SKM-1 (cell line): ENCODE measurements at regions not wholly inside any gene's neighbourhood (a gene's known extent, or its start where the extent isn't known, plus 50 kb on each side); places are given as distances from the start of the nearest gene placed in this dataset.

Source experiments
- DNase-seq: peaks from one replicate; lab custom pipeline; 2025; ENCODE audit not compliant: unreplicated experiment; lab: John Stamatoyannopoulos, UW

DNA sequence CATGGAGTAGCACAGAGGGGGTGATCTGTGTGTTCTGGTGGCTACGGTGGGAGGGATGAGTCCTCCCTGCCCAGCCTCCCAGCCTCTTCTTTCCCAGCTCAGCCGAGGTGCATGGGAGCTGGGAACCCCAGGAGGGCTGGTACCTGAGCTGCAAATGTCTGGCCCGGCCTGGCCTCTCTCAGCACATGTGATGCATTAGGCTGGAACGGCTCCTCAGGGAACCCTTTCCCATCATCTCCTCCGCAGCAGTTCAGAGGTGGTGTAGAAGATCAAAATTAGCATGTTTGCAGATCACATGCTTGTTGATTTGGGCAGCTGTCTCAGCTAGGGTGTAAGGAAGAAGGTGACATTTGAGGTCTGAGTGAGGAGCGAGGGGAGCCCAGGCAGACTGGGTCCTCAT is 126.6 kb downstream of the EMX2 start:
- DNase-seq = no peak

DNA sequence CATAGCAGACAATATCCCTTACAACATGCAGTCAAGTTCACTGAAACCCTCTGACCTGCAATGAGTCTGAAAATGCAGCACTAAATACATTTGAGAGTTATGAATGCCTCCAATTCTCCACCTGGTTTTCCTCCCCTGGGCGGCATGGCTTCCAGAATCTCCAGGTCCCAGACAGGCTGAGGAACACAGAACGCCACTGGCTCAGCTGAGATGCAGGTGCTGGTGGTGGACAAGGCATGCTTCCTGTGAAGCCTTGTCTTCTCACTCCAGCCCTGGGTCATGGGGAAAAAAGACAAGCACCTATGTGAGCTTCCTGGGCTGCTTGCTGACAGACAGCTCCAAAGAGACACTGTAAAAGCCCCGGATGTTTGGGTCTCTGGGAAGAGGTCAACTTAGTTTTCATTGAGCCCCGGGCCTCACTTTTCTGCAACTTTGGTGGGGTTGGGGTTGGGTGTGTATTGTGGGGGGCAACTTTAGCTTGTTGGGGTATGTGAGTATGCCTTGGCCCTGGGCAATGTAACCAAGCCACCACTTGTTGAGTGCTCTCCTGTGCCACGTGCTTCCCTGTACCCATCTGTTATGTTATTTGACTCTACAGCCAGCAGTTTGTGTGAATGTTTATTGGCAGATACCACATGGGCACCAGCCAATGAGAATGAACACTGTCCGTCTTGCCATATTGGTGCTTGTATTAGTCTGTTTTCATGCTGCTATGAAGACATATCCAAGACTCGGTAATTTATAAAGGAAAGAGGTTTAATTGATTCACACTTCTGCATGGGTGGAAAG is 127.8 kb downstream of the EMX2 start:
- no peak for DNase-seq

DNA sequence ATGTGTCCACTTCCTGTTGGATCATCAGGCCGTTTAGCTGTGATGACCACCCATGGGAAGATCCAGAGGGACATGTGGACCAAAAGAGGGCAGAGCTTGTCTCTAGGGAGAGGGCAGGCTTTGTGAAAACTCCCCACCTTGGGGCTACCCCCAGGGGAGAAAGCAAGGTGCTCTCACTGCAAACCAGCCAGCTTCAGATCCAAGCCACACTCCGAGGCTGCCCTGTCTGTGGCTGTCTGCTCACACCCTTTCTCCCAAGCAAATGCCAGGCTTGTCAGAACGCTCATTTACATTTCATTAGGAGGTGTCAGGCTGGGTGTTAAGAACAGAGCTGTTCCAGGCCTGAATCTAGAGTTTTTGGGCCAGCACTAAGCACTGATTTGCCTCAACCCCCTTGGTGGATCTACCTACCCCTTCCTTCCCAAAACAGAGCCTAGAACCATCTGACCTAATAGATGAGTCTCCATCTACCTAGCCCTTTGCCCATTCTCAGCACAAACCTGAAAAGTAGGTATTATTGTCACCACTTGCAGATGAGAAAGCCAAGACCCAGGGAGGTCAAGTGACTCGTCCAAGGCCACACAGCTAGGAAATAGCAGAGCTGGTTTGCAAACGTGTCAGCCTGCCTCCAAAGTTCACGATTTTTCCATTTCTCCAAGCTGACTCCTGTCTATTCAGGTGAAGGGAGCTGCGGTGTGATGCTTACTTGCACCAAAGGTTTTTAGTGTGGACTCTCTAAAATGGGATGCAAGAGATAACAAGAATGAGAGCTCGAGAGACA is 130.9 kb downstream of the EMX2 start:
- DNase-seq = no peak

DNA sequence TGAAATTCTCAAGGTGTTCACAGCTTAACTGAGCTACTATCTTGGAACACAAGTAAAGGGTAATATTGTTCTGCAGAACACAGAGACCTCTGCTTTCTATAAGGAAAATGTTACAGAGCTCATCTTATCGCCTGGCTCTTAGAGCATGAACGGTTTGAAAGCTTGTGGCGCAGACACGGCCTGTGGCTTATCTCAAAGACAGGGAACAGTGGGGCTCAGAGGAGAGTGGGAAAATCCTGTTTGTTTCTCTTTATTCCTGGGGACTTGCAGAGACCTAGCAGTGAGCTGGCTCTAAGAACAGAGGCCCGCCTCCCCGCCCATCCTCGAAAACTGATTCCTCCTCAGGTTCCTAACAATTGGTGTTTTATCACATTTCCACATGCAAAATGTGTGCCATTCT is 131.7 kb downstream of the EMX2 start:
- DNase-seq = no peak

DNA sequence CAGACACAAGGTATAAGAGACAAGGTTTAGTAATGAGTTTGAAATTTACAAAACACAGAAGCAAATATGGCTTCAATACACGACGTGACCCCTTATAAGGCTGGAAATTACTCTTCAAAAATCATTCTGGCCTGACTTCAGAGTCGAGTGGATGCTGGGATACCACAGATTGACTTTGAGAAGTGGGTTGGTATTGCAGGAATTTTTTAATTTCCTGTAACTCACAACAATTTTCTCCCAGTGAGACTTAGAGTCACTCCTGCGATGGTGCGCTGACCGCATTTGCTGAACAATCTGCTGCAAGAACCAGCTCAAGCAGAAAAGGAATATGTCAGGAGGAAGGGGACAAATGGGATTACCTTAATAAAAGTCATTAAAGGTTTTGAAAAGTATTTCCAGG is 132.1 kb downstream of the EMX2 start:
- DNase-seq = no peak

DNA sequence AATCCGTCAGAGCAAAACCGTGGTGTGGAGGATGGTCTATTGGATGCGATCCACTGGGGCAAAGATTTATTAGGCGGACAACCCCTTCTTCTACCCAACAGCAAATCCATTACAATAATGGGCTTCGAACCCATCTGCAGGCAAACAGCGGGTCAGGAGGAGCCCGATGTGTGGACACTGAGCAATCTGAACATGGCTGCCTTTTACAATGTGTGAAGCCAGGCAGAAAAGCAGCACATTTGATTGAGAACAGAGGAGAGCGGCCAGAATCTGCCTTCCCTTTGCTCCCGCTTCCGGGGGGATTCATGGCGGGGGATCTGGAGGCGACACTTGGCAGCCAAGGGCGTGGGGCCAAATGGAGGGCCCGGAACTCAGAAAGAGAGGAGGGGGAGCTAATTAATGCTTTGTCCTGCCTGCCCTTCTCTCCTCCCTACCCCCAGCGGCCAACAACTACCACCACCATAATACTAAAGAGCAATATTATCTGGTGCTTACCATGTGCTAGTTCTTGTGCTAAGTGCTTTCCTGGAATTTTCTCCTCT is 133.0 kb downstream of the EMX2 start:
- no peak for DNase-seq

DNA sequence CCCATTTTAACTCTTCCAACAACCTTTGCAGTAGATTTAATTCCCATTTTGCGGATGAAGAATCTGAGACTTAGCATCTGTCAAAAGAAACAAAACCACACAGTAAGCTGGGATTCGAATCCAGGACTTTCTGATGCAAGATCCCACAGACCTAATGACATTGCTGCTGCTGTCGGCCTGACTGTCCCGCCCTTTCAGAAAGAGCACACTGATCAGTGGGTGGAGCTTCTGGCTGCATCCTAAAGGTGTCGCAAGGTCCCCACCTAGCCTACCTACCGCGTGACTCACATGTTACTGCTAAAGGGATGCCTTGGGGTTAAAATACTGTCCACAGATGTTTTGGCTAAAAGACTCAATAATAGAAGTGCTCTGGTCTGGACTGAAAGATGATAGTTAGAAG is 134.7 kb downstream of the EMX2 start:
- no peak for DNase-seq

DNA sequence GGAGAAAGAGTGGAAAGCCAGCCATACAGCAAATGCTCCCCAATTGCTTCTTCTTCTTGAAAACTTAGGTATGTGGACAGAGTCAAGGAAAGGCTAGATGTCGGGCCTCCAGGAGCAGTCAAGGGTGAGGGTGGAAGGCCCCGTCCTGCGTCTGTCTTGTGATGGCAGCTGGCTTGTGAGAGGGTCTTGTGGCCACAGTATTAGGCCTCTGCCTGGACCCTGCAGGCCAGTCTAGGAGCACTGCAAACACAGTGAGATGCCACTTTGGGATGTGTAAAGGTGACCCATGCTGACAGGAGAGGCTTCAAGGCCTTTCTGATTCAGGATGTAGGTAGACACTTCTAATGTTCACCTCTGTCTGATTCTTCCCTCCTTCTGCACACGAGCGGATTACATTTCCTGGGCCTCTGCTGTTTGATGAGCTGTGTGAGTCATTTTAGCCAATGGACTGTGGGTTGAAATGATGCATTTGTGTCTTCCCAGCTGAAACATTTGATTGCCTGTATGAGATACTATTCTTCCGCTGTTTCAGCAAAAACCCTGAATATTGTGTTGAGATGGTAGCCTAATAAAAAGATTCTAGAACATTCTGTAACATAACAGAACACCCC is 135.4 kb downstream of the EMX2 start:
- no peak for DNase-seq

DNA sequence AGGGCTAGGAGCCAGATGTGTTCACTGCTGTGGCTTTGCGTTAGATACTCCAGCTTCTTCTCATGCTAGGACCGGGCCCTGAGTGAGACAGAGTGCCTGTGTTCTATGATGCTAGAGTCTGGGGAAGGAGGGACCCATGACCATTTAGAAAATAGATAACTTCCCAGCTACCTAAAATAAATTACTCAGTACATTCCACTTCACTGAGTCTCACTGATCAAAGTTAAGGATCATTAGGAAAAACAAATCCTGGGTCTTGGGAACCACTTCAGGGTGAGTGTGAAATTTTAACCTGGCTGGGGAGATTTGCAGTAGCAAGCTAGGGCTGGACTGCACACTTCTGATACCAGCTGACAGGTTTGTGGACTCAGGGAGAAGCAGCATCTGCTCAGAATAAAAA is 138.1 kb downstream of the EMX2 start:
- DNase-seq = no peak

DNA sequence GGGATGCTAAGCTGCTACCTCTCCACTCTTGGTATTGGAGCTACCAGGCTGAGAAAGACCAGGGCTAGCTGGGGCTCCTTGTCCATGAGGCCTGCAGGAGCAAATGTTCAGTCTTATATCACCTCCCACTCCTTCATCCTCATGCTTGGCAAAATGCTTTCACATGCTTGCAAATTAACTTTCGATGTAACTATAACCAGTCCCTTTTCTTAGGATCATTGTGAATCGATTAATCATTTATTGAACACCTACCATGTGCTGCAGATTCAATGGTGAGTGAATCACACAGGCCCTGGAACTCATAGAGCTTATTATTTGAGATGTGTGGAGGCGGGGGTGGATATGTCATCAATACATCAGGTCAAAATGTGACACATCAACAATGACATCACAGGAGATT is 138.6 kb downstream of the EMX2 start:
- no peak for DNase-seq

DNA sequence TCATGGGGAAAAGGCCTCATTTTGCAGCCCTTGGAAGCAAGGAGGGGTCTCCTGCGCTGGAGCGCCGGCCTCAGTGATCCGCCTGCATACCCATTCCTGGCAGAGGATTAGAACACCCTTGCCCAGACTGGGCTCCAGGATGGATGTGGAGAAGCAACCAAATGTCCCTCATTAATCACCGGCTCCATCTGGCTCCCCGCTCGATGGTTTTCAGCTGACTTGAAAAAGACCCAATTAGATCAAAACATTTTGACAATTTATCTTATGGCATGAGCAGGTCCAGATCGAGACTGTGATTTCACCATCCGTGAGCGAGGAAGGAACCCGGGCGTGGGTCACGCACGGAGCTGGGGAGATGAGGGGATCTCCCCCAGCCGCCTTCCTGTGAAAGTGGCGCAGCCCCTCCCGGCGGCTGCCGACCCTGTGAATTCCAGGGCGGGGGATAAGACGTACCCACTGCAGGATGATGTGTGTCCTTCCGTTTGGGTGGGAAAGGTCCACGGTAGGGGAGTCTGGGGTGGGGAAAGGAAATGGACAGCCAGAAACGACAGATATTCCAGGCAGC is 141.6 kb downstream of the EMX2 start:
- DNase-seq = no peak

DNA sequence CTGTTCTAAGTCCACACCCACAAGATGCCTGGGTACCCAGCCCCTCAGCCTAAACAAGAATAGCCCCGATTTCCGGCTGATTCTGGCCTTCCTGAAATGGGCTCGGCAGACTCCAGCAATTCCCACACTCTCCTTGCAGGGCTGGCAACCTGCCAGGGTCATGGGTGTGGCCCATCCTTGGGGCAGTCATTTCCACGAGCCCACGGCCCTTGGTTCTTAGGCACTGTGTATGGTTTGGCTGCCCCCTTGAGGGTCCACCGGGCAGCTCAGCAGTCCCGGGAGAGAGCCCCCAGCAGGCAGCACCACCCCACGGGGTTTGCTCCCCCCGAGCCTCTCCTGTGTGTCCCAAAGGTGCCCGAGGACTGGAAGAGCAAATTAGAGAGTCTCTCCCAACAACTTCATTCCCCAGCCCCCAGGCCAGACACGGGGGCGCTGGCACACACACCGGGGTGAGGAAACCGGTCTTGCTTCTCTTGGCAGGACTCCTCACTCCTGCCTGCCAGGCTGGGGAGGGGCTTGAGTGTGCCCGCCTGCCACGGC is 142.2 kb downstream of the EMX2 start:
- no peak for DNase-seq

DNA sequence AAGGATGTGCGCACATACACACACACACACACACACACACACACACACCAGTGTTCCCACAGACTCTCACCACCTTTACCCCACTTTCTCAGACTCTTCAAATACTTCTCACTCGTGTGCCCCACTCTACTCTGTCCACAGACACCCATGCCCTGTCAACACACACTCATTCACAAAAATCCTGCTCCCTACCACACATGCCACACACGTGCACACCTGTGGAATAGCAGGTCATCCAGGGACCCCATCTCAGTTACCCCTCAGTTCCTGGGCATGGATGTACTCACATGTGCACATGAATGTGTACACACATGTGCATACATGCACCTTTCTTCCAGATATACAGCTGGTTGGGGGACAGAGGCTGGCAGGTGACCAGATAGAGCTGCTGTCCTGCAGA is 142.9 kb downstream of the EMX2 start:
- no peak for DNase-seq

DNA sequence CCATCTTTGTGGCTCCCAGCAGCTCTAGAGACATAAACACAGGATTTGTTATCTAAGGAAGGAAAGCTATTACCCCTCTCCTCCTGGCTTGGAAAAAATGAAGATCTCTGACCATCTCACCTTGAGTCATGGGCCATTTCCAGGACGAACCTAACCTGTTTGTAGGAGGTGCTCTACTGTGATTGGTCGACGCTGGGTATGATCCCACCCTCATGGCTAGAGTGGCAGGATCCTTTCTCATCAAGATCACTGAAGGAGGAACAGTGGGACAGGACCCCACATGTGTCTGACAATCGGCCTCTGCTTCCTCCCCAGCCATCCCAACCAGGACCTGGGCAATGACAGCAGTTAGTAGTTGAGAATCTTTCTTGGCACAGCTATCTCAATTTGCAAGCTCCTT is 144.1 kb downstream of the EMX2 start:
- DNase-seq = no peak

DNA sequence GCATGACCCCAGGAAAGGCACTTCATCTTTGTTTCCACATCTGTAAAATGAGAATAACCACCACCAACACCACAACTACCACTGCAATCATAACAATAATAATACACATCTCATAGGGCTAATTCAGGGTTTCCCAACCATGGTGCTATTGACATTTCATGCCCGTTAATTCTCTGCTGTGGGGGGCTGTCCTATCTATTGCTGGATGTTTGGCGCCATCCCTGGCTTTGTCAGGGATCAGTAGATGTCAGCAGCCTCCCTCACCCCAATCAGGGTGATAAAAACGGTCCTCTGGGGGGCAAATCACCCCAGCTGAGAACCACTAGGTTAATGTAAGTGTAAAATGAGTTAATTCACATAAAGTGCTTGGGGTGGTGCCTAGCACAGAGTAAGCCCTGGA is 145.8 kb downstream of the EMX2 start:
- DNase-seq = no peak

DNA sequence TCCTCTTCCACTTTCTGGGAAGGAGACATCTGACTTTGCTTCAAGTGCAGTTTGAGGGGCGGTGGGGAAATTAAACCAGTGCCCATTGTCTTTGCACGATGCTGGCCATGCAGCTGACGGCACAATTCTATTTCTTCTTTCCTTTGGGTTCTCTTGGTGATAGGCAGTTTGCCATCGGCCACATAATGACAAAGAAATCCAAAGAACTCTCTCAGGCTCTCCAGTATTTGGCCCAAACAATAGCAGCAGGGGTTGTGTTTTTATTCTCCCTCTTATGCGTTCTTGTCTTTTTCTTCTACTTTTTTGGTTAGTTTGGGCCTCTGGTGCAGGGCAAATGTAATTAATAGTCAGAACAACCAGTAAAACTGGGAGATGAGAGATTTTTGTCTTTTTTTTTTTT is 147.0 kb downstream of the EMX2 start:
- DNase-seq = no peak

DNA sequence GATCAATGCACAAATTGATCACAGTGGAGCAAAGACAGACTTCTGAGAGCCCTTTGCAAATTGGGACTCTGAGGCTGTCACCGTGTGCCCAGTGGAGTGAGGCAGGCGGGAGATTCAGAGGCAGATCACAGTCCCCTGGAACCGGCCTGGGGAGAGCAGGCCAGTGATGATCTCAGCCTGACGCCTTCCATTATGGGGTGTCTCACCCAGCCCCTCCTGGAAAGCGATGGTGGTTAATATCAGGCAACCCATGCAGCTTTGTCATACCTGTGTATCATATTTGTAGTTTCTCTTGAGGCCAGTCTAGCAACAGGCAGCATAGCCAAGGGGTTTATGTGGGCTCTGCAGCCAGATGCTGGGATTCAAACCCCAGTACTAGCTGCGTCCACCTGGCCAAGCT is 147.8 kb downstream of the EMX2 start:
- no peak for DNase-seq

DNA sequence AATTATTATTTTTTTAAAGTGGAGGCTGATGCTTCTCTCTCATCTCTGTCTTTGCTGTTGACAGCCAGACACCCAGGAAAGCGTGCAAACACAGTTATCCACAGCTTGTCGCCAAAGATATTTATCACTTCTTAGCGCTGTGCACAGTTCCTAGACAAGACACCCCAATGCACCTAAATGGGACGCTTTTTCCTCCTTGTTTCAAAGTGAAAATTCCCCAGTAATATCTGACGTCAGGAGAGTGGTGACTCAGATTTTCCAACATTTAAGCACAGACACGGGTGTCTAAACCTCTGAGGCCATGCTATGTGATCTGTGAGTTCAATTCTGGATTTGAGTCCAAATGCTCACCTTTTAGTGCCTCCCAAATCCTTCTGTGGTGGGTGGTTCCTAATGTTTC is 151.6 kb downstream of the EMX2 start:
- DNase-seq = no peak

DNA sequence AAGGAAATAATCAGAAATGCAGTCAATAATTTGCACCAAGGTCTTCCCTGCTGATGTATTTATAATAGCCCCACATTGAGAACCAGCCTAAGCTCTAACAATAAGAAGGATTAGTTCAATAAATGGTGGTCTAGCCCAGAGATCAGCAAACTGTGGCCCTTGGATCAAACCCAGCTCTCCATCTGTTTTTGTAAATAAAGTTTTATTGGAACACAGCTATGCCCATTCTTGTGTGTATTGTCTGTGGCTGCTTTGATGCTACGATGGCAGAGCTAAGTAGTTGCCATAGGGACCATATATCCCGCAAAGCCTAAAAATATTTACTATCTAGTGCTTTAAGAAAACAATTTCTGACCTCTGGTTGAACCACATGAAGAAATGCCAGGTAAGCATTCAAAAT is 154.9 kb downstream of the EMX2 start:
- no peak for DNase-seq

DNA sequence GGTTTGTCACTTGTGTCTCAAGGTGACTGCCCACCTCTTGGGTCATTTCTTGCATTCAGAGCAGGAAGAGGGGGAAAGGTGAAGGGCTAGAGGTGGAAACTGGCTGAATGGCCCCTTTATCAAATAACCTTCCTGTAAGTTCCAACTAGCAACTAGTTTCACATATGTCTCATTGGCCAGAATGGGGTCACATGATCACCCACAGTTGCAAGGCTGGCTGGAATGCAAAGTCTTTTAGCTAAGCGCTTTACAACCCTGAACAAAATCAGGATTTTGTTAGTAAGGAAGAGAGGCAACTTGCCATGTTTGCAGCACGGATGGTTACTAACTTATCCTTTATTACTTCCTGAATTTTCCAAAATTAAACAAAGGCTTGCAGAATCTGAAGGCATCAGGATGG is 156.3 kb downstream of the EMX2 start:
- DNase-seq = no peak

DNA sequence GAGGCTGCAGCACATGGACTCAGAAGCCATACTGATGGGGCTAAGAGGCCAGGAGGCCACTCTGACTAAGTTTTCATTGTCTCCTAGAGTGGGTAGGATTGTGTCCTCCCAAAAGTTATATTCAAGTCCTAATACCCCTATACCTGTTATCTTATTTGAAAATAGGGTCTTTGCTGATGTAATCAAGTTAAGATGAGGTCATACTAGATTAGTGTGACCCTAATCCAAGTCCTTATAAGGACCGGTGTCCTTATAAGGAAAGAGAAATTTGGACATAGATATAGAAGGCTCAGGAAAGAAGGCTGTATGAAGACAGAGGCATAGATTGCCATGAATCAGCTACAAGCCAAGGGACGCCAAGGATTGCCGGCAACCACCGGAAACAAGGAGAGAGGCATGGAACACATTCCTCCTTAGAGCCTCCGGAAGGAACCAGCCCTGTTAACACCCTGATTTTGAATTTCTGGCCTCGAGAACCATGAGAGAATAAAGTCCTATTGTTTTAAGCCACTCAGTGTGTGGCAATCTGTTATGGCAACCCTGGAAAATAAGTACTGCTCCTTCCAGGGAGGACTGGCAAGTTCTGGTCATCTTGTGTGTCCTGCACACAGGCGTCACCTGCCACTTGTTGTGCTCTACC is 157.0 kb downstream of the EMX2 start:
- DNase-seq = no peak
